ENCODE measurements at regions not wholly inside any gene's neighbourhood (a gene's known extent, or its start where the extent isn't known, plus 50 kb on each side); places are given as distances from the start of the nearest gene placed in this dataset.
A peak's percentile ranks its signal among the peaks of the same experiment; 100 is the strongest.

- no peaks in the 10 kb centered on the region for H3K9me3 ChIP-seq
- H3K36me3 ChIP-seq, result no peaks in the 10 kb centered on the region
- DNase-seq (no peak), FAIRE-seq (no peak), ATAC-seq (no peak)
- no peak overlapping the region for H3K4me3 ChIP-seq
- H3K27me3 ChIP-seq, result no peaks in the 10 kb centered on the region
- no peak for TF ChIP-seq CTCF (IDR thresholded peaks at IDR 0.05)
- WGBS, 2 donors, result 79 to 83% methylated on average over 13 of the region's 13 CpGs
- H3K27ac ChIP-seq, result no peak overlapping the region
- no peaks in the 10 kb centered on the region for H3K4me1 ChIP-seq
- intact Hi-C loops (cut with DNase I), result no loop called here
Observed at GRCh38 chr18:47601581-47602272, 328.7 kb downstream of the SMAD2 start.

DNA sequence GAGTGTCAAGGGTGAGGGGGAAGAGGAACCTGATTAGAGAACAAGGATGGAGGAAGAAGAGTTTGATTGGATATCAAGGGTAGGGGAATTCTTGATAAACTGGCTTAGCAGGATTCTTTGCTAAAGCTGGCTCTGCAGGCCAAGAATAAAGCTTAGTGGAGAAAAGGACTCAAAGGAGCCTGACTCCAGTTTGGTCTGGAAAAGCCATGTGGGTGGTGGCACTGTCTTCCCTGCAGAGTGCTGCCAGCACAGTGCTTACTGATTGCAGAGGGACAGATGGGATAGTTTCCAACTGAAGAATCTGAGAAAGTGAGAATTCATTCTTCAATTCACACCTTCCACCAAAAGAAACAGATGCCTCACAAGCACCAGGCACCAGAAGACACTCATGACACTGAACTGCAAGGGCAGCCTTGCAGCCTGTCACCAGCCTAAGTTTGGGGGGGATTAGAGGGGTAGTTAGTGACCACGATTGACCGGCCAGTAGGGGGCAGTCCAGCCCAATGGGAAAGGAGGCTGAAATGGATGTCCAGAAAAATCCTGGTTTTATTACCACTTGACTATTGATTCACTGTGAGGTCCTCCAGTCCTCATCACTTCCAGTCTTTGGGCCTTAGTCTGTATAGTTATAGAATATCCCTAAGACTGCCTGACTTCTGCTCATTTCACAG lies 334.5 kb downstream of the SMAD2 start:
- H3K27me3 ChIP-seq, result no peaks in the 10 kb centered on the region

GRCh38 chr18:47594621-47595086 lies 335.8 kb downstream of the SMAD2 start:
- intact Hi-C loops (cut with DNase I), result loop anchor here in 1 of 3 donors (10.0 kb wide), 1 partner anchor 180 kb away; no protein-coding TSS in a partner anchor
- no peak for DNase-seq

More for the DNA sequence above, 334.5 kb downstream of the SMAD2 start:
- intact Hi-C loops (cut with DNase I), result loop anchor here in 1 of 3 donors (10.0 kb wide), 1 partner anchor 181 kb away; no protein-coding TSS in a partner anchor
- no peak overlapping the region for H3K27ac ChIP-seq
- TF ChIP-seq CTCF (IDR thresholded peaks at IDR 0.05), result no peak
- no peaks in the 10 kb centered on the region for H3K9me3 ChIP-seq
- 2 to 4% methylated on average over 2 of the region's 2 CpGs for WGBS, 2 donors
- no peak for FAIRE-seq
- no peak overlapping the region for H3K4me3 ChIP-seq
- H3K4me1 ChIP-seq, result no peaks in the 10 kb centered on the region
- no peaks in the 10 kb centered on the region for H3K36me3 ChIP-seq
- ATAC-seq, result peak in 1 of 4 donors; percentile 30
- no peak for DNase-seq

GRCh38 chr18:47593744-47594472 lies 336.6 kb downstream of the SMAD2 start:
- H3K27ac ChIP-seq, result no peak overlapping the region
- no peaks in the 10 kb centered on the region for H3K9me3 ChIP-seq
- no peak overlapping the region for H3K4me3 ChIP-seq
- H3K36me3 ChIP-seq, result no peaks in the 10 kb centered on the region
- no peaks in the 10 kb centered on the region for H3K27me3 ChIP-seq
- TF ChIP-seq CTCF (IDR thresholded peaks at IDR 0.05), result no peak
- intact Hi-C loops (cut with DNase I), result loop anchor here in 1 of 3 donors (10.0 kb wide), 1 partner anchor 179 kb away; no protein-coding TSS in a partner anchor
- 23% methylated on average over 13 of the region's 13 CpGs for WGBS, 2 donors
- H3K4me1 ChIP-seq, result no peaks in the 10 kb centered on the region
- ATAC-seq (no peak), FAIRE-seq (no peak), DNase-seq (no peak)

More at GRCh38 chr18:47594621-47595086, 335.8 kb downstream of the SMAD2 start:
- FAIRE-seq (no peak), ATAC-seq (no peak)
- H3K27ac ChIP-seq, result no peak overlapping the region
- H3K27me3 ChIP-seq, result no peaks in the 10 kb centered on the region
- H3K4me3 ChIP-seq, result no peak overlapping the region
- TF ChIP-seq CTCF (IDR thresholded peaks at IDR 0.05), result no peak
- H3K4me1 ChIP-seq, result no peaks in the 10 kb centered on the region
- no peaks in the 10 kb centered on the region for H3K9me3 ChIP-seq
- H3K36me3 ChIP-seq, result no peaks in the 10 kb centered on the region
- 74 to 79% methylated on average over 23 of the region's 23 CpGs for WGBS, 2 donors
